Spleen (tissue), 7 donors: ENCODE measurements at regions not wholly inside any gene's neighbourhood (a gene's known extent, or its start where the extent isn't known, plus 50 kb on each side); places are given as distances from the start of the nearest gene placed in this dataset.

Experiments
- POLR2A ChIP-seq, 3 donors: fragments of 450-650 bp; IDR thresholded peaks; one replicate each; pipeline ENCODE4 v1.5.1; 2017; ENCODE audit warnings: antibody characterized with exemption in 3 of 3, mild to moderate bottlenecking in 1 of 3
- TF ChIP-seq, protein P1 (sequence below), 11 experiments: fragments of 200-600 bp in 7 of 11; fragments of 450-650 bp in 4 of 11; sonication (generic) in 4 of 11; IDR thresholded peaks in 8 of 11; conservative IDR thresholded peaks in 3 of 11; 1 replicate in 7 of 11; 2 replicates in 4 of 11; pipeline versions ENCODE4 v1.4.0 to v1.8.0; 2016 to 2021; ENCODE audit warnings: antibody characterized with exemption in 11 of 11, inconsistent platforms in 4 of 11, mild to moderate bottlenecking in 1 of 11
- donor health status: DM: no; HTN: no; CAD: no; lungs with moderate emphysema.
- donor health status: DM: no; HTN: no; CAD: no.
- donor health status: DM: no; HTN: no; CAD: no.

DNA sequence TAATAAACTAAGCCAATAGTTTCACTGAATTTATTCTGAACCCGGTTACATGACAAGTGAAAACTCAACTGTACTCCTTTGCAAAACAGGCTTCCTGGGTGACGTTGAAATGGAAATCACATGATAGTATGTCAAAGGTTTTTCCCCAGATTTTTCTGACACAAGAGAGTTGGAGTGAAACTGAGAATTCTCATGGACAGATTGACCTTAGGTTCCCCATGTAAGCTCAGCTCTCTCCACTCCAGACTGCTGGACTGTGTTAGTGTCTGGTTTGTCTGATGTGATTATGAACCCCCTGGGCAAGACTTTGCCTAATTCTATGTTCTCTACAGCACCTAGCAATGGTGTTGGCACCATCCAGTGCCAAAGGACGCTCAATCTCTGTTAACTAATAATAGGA, 219.7 kb upstream of the COL8A1 start:
- TF ChIP-seq, protein P1, sequence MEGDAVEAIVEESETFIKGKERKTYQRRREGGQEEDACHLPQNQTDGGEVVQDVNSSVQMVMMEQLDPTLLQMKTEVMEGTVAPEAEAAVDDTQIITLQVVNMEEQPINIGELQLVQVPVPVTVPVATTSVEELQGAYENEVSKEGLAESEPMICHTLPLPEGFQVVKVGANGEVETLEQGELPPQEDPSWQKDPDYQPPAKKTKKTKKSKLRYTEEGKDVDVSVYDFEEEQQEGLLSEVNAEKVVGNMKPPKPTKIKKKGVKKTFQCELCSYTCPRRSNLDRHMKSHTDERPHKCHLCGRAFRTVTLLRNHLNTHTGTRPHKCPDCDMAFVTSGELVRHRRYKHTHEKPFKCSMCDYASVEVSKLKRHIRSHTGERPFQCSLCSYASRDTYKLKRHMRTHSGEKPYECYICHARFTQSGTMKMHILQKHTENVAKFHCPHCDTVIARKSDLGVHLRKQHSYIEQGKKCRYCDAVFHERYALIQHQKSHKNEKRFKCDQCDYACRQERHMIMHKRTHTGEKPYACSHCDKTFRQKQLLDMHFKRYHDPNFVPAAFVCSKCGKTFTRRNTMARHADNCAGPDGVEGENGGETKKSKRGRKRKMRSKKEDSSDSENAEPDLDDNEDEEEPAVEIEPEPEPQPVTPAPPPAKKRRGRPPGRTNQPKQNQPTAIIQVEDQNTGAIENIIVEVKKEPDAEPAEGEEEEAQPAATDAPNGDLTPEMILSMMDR (IDR thresholded peaks at IDR 0.05 in 8 of 11, conservative IDR thresholded peaks at IDR 0.05 in 3 of 11): no peak
- TF ChIP-seq POLR2A (IDR thresholded peaks at IDR 0.05): no peak
